Parathyroid adenoma (tissue), 2 donors: ENCODE measurements at regions not wholly inside any gene's neighbourhood (a gene's known extent, or its start where the extent isn't known, plus 50 kb on each side); places are given as distances from the start of the nearest gene placed in this dataset.

Experiments
- H2AFZ ChIP-seq: fragments of 300-600 bp; sonication (generic); one replicate; pipeline ENCODE4 v1.7.0; 2017; ENCODE audit warnings: antibody characterized with exemption, mild to moderate bottlenecking
- H3K27ac ChIP-seq: fragments of 300-600 bp; sonication (generic); one replicate; pipeline ENCODE4 v1.7.0; 2017
- H3K27me3 ChIP-seq: fragments of 300-600 bp; sonication (generic); one replicate; pipeline ENCODE4 v1.7.0; 2017; ENCODE audit warnings: low read length; ENCODE audit not compliant: control insufficient read depth, insufficient read depth
- H3K36me3 ChIP-seq: fragments of 300-600 bp; sonication (generic); one replicate; pipeline ENCODE4 v1.7.0; 2017; ENCODE audit warnings: low read length; ENCODE audit not compliant: control insufficient read depth, insufficient read depth
- H3K4me1 ChIP-seq: fragments of 300-600 bp; sonication (generic); one replicate; pipeline ENCODE4 v1.7.0; 2017; ENCODE audit warnings: control low read depth
- H3K4me2 ChIP-seq: fragments of 300-600 bp; sonication (generic); one replicate; pipeline ENCODE4 v1.7.0; 2017; ENCODE audit warnings: low read length
- H3K4me3 ChIP-seq: fragments of 300-600 bp; sonication (generic); one replicate; pipeline ENCODE4 v1.7.0; 2017; ENCODE audit warnings: low read depth, low read length
- H3K79me2 ChIP-seq: fragments of 300-600 bp; sonication (generic); one replicate; pipeline ENCODE4 v1.7.0; 2017; ENCODE audit warnings: control low read depth
- H3K9ac ChIP-seq: fragments of 300-600 bp; sonication (generic); one replicate; pipeline ENCODE4 v1.7.0; 2017; ENCODE audit warnings: mild to moderate bottlenecking
- H3K9me3 ChIP-seq: fragments of 300-600 bp; sonication (generic); one replicate; pipeline ENCODE4 v1.7.0; 2017; ENCODE audit warnings: low read length; ENCODE audit not compliant: control insufficient read depth
- TF ChIP-seq, protein P1 (sequence below): fragments of 300-600 bp; sonication (generic); IDR thresholded peaks from one replicate; pipeline ENCODE4 v1.7.0; 2017; ENCODE audit warnings: antibody characterized with exemption, mild to moderate bottlenecking
- donor health status: primary hyperparathyroidism.

GRCh38 chr12:46558677-46559076, 186.1 kb upstream of the SLC38A2 start:
- peaks cover 26% of the 10 kb centered on the region for H3K4me1 ChIP-seq
- H3K27ac ChIP-seq, result no peak overlapping the region
- H3K9ac ChIP-seq, result no peak overlapping the region
- no peak overlapping the region for H3K4me3 ChIP-seq
- H3K9me3 ChIP-seq, result no peaks in the 10 kb centered on the region
- no peak overlapping the region for H3K4me2 ChIP-seq
- TF ChIP-seq, protein P1, sequence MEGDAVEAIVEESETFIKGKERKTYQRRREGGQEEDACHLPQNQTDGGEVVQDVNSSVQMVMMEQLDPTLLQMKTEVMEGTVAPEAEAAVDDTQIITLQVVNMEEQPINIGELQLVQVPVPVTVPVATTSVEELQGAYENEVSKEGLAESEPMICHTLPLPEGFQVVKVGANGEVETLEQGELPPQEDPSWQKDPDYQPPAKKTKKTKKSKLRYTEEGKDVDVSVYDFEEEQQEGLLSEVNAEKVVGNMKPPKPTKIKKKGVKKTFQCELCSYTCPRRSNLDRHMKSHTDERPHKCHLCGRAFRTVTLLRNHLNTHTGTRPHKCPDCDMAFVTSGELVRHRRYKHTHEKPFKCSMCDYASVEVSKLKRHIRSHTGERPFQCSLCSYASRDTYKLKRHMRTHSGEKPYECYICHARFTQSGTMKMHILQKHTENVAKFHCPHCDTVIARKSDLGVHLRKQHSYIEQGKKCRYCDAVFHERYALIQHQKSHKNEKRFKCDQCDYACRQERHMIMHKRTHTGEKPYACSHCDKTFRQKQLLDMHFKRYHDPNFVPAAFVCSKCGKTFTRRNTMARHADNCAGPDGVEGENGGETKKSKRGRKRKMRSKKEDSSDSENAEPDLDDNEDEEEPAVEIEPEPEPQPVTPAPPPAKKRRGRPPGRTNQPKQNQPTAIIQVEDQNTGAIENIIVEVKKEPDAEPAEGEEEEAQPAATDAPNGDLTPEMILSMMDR, result no peak
- H3K27me3 ChIP-seq, result no peaks in the 10 kb centered on the region
- no peaks in the 10 kb centered on the region for H3K79me2 ChIP-seq
- no peak overlapping the region for H2AFZ ChIP-seq
- no peaks in the 10 kb centered on the region for H3K36me3 ChIP-seq

GRCh38 chr12:46557539-46558373, 185.2 kb upstream of the SLC38A2 start:
- H3K9ac ChIP-seq, result no peak overlapping the region
- peaks cover 29% of the 10 kb centered on the region for H3K4me1 ChIP-seq
- peak overlapping the region; percentile 83 for H3K27ac ChIP-seq
- H3K4me3 ChIP-seq, result no peak overlapping the region
- no peak overlapping the region for H3K4me2 ChIP-seq
- TF ChIP-seq, protein P1, result no peak
- no peaks in the 10 kb centered on the region for H3K36me3 ChIP-seq
- H3K27me3 ChIP-seq, result no peaks in the 10 kb centered on the region
- peak overlapping the region; percentile 65 for H2AFZ ChIP-seq
- H3K9me3 ChIP-seq, result no peaks in the 10 kb centered on the region
- no peaks in the 10 kb centered on the region for H3K79me2 ChIP-seq

DNA sequence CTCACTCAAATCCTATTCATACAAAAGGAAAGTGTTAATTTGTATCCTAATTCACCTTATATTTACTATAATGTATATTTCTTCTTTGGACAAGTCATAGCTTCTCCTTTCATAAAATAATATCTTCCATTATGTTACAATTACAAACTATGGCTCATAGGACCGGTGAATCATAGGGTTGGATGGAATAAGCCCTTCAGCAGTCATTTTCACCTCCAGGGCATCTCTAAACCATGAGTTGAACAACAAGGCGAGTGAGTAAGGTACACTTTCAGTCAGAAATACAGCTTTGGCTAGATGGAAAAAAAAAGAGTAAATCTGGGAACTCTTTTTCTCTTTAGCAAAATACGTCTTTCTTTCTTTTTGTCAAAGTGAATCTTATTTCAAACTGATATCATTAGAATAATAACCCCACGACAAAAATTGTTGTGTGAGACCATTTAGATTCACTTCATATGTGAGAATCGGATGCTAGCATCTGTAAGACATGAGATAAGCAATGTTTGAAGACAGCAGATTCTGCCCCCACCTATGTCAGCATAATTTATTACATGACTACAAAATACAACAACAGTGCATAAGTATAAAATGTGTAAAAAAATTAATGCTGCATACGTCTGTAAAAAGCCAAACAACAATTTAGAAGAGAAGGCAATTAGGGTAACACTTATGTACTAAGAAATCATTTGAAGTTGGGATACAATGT, 184.4 kb upstream of the SLC38A2 start:
- peak overlapping the region; percentile 83 for H3K27ac ChIP-seq
- H3K9me3 ChIP-seq, result no peaks in the 10 kb centered on the region
- TF ChIP-seq, protein P1, result no peak
- no peak overlapping the region for H3K4me3 ChIP-seq
- H3K36me3 ChIP-seq, result no peaks in the 10 kb centered on the region
- H3K9ac ChIP-seq, result no peak overlapping the region
- H3K4me1 ChIP-seq, result peaks cover 29% of the 10 kb centered on the region
- no peaks in the 10 kb centered on the region for H3K79me2 ChIP-seq
- peak overlapping the region; percentile 65 for H2AFZ ChIP-seq
- no peaks in the 10 kb centered on the region for H3K27me3 ChIP-seq
- no peak overlapping the region for H3K4me2 ChIP-seq

DNA sequence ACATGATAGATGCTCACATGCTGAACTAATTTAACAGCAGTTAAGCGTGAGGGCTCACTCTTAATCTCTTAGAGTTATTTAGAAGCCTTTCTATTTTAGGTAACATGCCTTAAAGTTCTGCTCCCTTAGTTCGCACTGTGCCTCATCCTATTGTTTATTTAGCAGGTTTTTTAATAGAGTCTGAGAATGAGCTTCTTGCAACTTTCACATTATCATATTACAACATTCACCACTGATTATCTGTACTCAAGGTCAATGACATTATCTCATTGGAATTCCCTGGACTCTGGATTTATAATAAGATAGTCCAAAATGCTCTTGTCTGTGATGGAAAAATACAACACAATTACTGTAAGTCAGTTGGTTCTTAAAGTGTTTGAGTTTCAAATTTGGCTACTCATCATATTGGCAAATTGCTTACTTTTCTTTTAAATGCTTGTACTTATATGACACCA, 183.6 kb upstream of the SLC38A2 start:
- H3K9me3 ChIP-seq, result no peaks in the 10 kb centered on the region
- peak overlapping the region; percentile 38 for H3K4me3 ChIP-seq
- no peak overlapping the region for H3K9ac ChIP-seq
- peak overlapping the region; percentile 83 for H3K27ac ChIP-seq
- H3K79me2 ChIP-seq, result no peaks in the 10 kb centered on the region
- H3K4me1 ChIP-seq, result peaks cover 29% of the 10 kb centered on the region
- peak overlapping the region; percentile 36 for H3K4me2 ChIP-seq
- no peaks in the 10 kb centered on the region for H3K27me3 ChIP-seq
- peak overlapping the region; percentile 6 for H2AFZ ChIP-seq
- TF ChIP-seq, protein P1, result no peak
- no peaks in the 10 kb centered on the region for H3K36me3 ChIP-seq
